ENCODE measurements at regions not wholly inside any gene's neighbourhood (a gene's known extent, or its start where the extent isn't known, plus 50 kb on each side); places are given as distances from the start of the nearest gene placed in this dataset.

DNA sequence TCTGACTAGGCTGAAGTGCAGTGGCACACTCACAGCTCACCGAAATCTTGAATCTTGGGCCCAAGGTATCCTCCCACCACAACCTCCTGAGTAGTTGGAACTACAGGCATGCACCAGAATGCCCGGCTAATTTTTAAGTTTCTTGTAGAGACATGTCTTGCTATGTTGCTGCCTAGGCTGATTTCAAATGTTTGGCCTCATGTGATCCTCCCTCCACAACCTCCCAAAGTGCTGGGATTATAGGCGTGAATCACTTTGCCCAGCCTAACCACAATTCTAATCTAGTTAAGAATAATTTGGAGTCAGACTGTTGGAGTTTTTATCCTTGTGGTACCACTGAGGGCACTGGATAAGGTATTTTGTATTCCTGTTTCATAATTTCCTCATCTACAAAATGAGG, 317.5 kb upstream of the AGA start:
- Histone ChIP-seq H3K27me3 (ENCODE audit: insufficient read depth, low read length) (no peaks in the 10 kb centered on the region), H3K9me3 (ENCODE audit: insufficient read depth, low read depth, low read length) (no peaks in the 10 kb centered on the region), H3K9ac (ENCODE audit: low read depth, low read length) (no peak overlapping the region), H3K4me1 (ENCODE audit: insufficient read depth, low read length) (no peaks in the 10 kb centered on the region), H3K27ac (ENCODE audit: low read length) (no peak overlapping the region), H3K4me3 (ENCODE audit: low read length) (no peak overlapping the region), H3K36me3 (ENCODE audit: insufficient read depth, low read depth, low read length) (no peaks in the 10 kb centered on the region)

DNA sequence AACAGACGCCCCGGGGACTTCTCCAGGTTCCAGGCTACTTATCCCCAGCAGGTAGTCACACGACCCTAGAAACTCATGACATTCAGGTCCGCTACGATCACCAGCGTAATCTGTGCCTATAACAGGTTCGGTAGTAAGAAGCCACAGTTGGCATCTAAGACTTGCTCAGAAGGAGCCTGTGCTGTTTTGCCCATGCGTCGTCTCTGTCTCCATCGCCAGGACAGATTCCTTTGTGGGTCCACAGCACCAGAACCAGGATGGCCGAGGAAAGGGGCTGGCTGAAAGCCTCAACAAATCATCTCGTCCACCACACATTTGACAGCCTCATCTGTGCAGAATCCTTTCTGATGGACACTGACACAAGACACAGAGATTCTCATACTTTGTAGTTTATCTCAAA, 319.5 kb upstream of the AGA start:
- no peak overlapping the region for H3K27ac ChIP-seq (ENCODE audit: low read length)
- no peaks in the 10 kb centered on the region for H3K36me3 ChIP-seq (ENCODE audit: insufficient read depth, low read depth, low read length)
- no peak overlapping the region for H3K4me3 ChIP-seq (ENCODE audit: low read length)
- H3K27me3 ChIP-seq (ENCODE audit: insufficient read depth, low read length): no peaks in the 10 kb centered on the region
- H3K4me1 ChIP-seq (ENCODE audit: insufficient read depth, low read length): no peaks in the 10 kb centered on the region
- H3K9ac ChIP-seq (ENCODE audit: low read depth, low read length): no peak overlapping the region
- H3K9me3 ChIP-seq (ENCODE audit: insufficient read depth, low read depth, low read length): no peaks in the 10 kb centered on the region

DNA sequence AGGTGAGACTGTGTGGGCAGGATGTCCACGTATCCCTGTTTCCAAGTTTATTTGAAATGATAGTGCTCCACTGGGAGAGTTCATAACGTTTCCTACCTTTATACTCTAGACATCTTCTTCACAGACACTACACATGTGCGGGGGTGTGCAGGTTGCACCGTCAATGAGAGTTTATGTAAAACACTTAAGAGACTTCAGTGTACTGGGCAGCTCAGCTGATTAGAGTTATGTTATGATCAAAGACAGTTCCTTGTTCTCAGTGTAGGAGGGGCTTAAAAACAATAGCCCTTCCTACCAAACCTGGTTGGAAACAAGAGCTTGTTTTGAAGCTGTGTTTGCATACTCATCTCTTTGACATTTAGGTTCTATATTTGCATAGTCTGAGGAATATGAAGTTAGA, 326.9 kb upstream of the AGA start:
- no peak overlapping the region for H3K9ac ChIP-seq (ENCODE audit: low read depth, low read length)
- H3K9me3 ChIP-seq (ENCODE audit: insufficient read depth, low read depth, low read length): no peaks in the 10 kb centered on the region
- H3K36me3 ChIP-seq (ENCODE audit: insufficient read depth, low read depth, low read length): no peaks in the 10 kb centered on the region
- no peak overlapping the region for H3K4me3 ChIP-seq (ENCODE audit: low read length)
- no peaks in the 10 kb centered on the region for H3K27me3 ChIP-seq (ENCODE audit: insufficient read depth, low read length)
- no peak overlapping the region for H3K27ac ChIP-seq (ENCODE audit: low read length)
- H3K4me1 ChIP-seq (ENCODE audit: insufficient read depth, low read length): no peaks in the 10 kb centered on the region

DNA sequence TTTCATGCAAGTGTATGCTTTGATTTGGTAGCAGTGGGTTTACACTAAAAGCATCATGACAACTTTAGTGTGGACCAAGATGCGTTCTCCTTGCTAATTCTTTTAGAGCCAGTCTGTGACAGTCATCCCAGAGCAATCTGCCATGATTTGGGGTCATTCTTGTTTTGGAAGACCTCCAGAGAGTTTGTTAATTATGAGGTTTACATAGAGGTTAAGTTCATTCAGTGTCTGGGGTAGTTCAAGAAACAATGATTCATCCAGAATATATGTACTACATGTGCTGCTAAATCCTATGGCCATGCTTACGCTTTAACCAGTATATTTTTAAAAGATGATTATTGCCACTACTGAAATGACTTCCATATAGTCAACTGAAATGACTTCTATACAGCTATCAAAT, 328.5 kb upstream of the AGA start:
- no peaks in the 10 kb centered on the region for H3K36me3 ChIP-seq (ENCODE audit: insufficient read depth, low read depth, low read length)
- H3K4me1 ChIP-seq (ENCODE audit: insufficient read depth, low read length): no peaks in the 10 kb centered on the region
- no peak overlapping the region for H3K9ac ChIP-seq (ENCODE audit: low read depth, low read length)
- H3K4me3 ChIP-seq (ENCODE audit: low read length): no peak overlapping the region
- no peak overlapping the region for H3K27ac ChIP-seq (ENCODE audit: low read length)
- H3K9me3 ChIP-seq (ENCODE audit: insufficient read depth, low read depth, low read length): no peaks in the 10 kb centered on the region
- H3K27me3 ChIP-seq (ENCODE audit: insufficient read depth, low read length): no peaks in the 10 kb centered on the region

DNA sequence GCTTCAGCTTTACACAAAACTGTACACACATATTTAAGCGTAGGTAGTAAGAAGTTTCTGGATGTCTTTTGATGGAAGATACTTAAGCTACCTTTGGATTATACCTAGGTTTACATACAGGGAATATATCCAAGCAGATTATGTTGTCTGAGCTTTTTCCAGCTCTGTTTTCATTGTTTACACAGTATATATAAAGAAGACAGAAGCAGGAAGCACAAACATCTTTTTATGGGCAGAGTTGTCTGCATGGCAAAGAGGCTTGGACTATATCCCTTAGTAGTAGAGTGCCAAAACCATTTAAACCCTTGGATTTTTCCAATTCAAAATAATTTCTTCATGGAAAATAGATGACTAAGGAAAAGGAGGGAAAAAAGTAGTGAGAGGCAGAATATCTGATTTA, 329.4 kb upstream of the AGA start:
- Histone ChIP-seq H3K36me3 (ENCODE audit: insufficient read depth, low read depth, low read length) (no peaks in the 10 kb centered on the region), H3K27me3 (ENCODE audit: insufficient read depth, low read length) (no peaks in the 10 kb centered on the region), H3K4me1 (ENCODE audit: insufficient read depth, low read length) (no peaks in the 10 kb centered on the region), H3K9me3 (ENCODE audit: insufficient read depth, low read depth, low read length) (no peaks in the 10 kb centered on the region), H3K4me3 (ENCODE audit: low read length) (no peak overlapping the region), H3K9ac (ENCODE audit: low read depth, low read length) (no peak overlapping the region), H3K27ac (ENCODE audit: low read length) (no peak overlapping the region)

DNA sequence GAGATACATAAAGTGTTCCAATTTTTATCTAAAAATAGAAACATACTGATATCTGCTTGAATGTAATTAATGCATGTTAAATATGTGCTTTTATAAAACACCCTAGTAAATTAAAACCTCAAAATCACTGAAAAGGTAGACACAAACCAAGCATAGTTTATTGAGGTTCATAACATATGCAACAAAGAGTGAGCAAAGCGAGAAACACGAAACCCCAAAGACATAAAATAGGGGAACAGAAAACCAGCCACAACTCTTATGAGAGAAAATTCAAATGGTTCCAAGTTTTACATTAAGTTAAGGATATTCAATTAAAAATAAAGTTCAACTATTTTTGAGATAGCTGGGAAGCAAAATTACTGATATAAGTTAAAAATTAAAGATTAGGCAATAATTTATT, 336.4 kb upstream of the AGA start:
- no peaks in the 10 kb centered on the region for H3K9me3 ChIP-seq (ENCODE audit: insufficient read depth, low read depth, low read length)
- H3K4me1 ChIP-seq (ENCODE audit: insufficient read depth, low read length): no peaks in the 10 kb centered on the region
- no peak overlapping the region for H3K9ac ChIP-seq (ENCODE audit: low read depth, low read length)
- no peak overlapping the region for H3K27ac ChIP-seq (ENCODE audit: low read length)
- no peaks in the 10 kb centered on the region for H3K27me3 ChIP-seq (ENCODE audit: insufficient read depth, low read length)
- H3K4me3 ChIP-seq (ENCODE audit: low read length): no peak overlapping the region
- no peaks in the 10 kb centered on the region for H3K36me3 ChIP-seq (ENCODE audit: insufficient read depth, low read depth, low read length)

DNA sequence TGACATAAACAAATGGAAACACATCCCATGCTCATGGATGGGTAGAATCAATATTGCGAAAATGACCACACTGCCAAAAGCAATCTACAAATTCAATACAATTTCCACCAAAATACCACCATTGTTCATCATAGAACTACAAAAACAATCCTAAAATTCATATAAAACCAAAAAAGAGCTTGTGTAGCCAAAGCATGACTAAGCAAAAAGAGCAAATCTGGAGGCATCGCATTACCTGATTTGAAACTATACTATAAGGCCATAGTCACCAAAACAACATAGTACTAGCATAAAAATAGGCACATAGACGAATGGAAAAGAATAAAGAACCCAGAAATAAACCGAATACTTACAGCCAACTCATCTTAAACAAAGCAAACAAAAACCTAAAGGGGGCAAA, 342.8 kb upstream of the AGA start:
- Histone ChIP-seq H3K27ac (ENCODE audit: low read length) (no peak overlapping the region), H3K9me3 (ENCODE audit: insufficient read depth, low read depth, low read length) (no peaks in the 10 kb centered on the region), H3K27me3 (ENCODE audit: insufficient read depth, low read length) (no peaks in the 10 kb centered on the region), H3K9ac (ENCODE audit: low read depth, low read length) (no peak overlapping the region), H3K36me3 (ENCODE audit: insufficient read depth, low read depth, low read length) (no peaks in the 10 kb centered on the region), H3K4me3 (ENCODE audit: low read length) (no peak overlapping the region), H3K4me1 (ENCODE audit: insufficient read depth, low read length) (no peaks in the 10 kb centered on the region)

DNA sequence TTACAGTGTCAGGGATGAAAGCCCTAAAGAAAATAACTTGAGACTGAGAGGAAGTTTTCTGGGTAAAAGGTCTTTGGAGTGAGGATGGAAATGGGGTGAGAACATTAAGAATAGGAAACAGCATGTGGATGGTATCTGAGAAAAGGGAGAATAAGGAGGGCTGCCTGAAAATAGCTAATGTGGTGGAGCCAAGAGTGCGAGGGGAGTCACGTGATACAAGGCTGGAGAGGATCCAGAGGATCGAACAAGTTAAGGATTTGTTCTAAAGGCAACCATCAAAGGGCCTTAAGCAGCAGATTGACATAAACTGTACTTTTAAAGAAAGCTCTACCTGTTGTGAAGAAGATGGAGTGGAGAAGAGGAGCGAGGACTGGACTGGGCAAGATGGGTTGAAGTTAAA, 347.4 kb upstream of the AGA start:
- Histone ChIP-seq H3K4me1 (ENCODE audit: insufficient read depth, low read length) (no peaks in the 10 kb centered on the region), H3K9me3 (ENCODE audit: insufficient read depth, low read depth, low read length) (no peaks in the 10 kb centered on the region), H3K27me3 (ENCODE audit: insufficient read depth, low read length) (no peaks in the 10 kb centered on the region), H3K27ac (ENCODE audit: low read length) (no peak overlapping the region), H3K36me3 (ENCODE audit: insufficient read depth, low read depth, low read length) (no peaks in the 10 kb centered on the region), H3K4me3 (ENCODE audit: low read length) (no peak overlapping the region), H3K9ac (ENCODE audit: low read depth, low read length) (no peak overlapping the region)

DNA sequence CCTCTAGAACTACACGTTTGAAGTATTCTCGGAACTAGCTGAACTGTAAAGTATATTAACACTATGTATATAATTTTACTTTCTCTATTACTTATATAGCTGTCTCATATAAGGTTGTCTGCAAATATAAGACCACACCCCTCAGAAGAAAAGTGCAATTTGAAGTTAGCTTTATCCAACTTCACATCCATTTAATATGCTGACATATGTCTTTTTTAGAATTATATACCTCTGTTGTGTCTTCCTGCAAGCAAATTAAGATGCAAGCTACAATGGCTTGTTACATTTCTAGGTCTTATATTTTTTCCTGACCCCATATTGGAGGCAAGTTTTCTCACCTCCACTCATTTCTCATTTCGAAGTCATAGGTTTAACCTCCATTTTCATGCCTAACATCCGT, 349.0 kb upstream of the AGA start:
- no peaks in the 10 kb centered on the region for H3K36me3 ChIP-seq (ENCODE audit: insufficient read depth, low read depth, low read length)
- H3K4me1 ChIP-seq (ENCODE audit: insufficient read depth, low read length): no peaks in the 10 kb centered on the region
- H3K9me3 ChIP-seq (ENCODE audit: insufficient read depth, low read depth, low read length): no peaks in the 10 kb centered on the region
- H3K9ac ChIP-seq (ENCODE audit: low read depth, low read length): no peak overlapping the region
- no peak overlapping the region for H3K4me3 ChIP-seq (ENCODE audit: low read length)
- H3K27ac ChIP-seq (ENCODE audit: low read length): no peak overlapping the region
- H3K27me3 ChIP-seq (ENCODE audit: insufficient read depth, low read length): no peaks in the 10 kb centered on the region

DNA sequence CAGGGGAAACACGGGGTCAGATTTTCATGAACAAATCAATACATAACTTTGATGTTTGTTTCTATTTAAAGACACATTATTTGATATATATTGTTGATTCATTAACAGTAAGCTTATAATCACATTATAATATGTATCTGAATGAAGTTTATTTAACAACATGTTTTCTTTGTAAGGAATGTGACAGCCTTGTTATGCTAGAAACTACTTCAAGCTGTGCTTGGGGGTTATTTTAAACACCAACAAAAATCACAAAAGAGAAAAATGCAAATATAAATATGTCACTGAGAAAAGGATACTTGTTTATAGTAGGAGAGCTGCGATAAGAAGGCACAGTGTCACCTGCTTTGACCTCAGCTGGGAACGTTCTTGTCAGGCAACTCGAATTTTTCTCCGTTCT, 354.6 kb upstream of the AGA start:
- Histone ChIP-seq H3K36me3 (ENCODE audit: insufficient read depth, low read depth, low read length) (no peaks in the 10 kb centered on the region), H3K27ac (ENCODE audit: low read length) (no peak overlapping the region), H3K4me1 (ENCODE audit: insufficient read depth, low read length) (peaks cover 7% of the 10 kb centered on the region), H3K4me3 (ENCODE audit: low read length) (no peak overlapping the region), H3K27me3 (ENCODE audit: insufficient read depth, low read length) (no peaks in the 10 kb centered on the region), H3K9ac (ENCODE audit: low read depth, low read length) (no peak overlapping the region), H3K9me3 (ENCODE audit: insufficient read depth, low read depth, low read length) (no peaks in the 10 kb centered on the region)

DNA sequence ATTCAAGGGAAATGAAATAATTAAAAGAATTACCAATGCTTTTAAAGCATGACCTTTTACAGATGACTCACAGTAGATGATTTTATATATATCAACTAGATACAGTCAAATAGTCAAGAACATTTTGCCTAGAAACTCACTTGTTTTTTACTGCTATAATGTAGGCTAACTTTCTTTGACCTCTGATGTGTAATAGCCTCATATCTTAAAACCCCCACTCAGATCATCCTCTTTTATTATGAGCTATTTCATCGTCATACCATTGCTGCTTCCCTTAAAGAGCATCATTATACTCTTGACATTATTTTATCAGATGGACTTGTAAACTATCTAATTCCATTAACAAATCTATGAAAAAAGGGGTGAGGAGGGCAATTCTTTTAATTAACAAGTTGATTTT, 355.9 kb upstream of the AGA start:
- no peak overlapping the region for H3K4me3 ChIP-seq (ENCODE audit: low read length)
- H3K36me3 ChIP-seq (ENCODE audit: insufficient read depth, low read depth, low read length): no peaks in the 10 kb centered on the region
- H3K27ac ChIP-seq (ENCODE audit: low read length): no peak overlapping the region
- H3K9ac ChIP-seq (ENCODE audit: low read depth, low read length): no peak overlapping the region
- peaks cover 7% of the 10 kb centered on the region for H3K4me1 ChIP-seq (ENCODE audit: insufficient read depth, low read length)
- no peaks in the 10 kb centered on the region for H3K27me3 ChIP-seq (ENCODE audit: insufficient read depth, low read length)
- H3K9me3 ChIP-seq (ENCODE audit: insufficient read depth, low read depth, low read length): no peaks in the 10 kb centered on the region

DNA sequence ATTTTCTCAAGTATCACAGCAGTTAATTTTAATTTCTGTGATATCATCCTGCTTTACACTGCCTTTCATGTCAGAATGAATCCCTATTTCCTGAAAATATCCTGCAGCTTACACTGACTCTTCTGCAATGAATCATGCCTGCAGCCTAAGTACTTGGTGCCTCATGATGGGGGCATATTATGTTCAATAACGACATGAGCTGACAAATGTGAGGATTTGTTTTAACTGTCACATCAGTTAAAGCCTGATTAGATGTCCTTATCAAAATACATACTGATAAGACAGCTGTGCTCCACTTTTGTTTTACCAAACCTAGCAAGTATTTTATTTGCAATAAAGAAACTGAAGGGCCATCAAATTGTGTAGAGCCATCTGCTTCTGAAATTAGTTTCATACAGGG, 359.9 kb upstream of the AGA start:
- Histone ChIP-seq H3K9ac (ENCODE audit: low read depth, low read length) (no peak overlapping the region), H3K36me3 (ENCODE audit: insufficient read depth, low read depth, low read length) (no peaks in the 10 kb centered on the region), H3K27me3 (ENCODE audit: insufficient read depth, low read length) (no peaks in the 10 kb centered on the region), H3K27ac (ENCODE audit: low read length) (no peak overlapping the region), H3K9me3 (ENCODE audit: insufficient read depth, low read depth, low read length) (no peaks in the 10 kb centered on the region), H3K4me3 (ENCODE audit: low read length) (no peak overlapping the region), H3K4me1 (ENCODE audit: insufficient read depth, low read length) (peaks cover 4% of the 10 kb centered on the region)

DNA sequence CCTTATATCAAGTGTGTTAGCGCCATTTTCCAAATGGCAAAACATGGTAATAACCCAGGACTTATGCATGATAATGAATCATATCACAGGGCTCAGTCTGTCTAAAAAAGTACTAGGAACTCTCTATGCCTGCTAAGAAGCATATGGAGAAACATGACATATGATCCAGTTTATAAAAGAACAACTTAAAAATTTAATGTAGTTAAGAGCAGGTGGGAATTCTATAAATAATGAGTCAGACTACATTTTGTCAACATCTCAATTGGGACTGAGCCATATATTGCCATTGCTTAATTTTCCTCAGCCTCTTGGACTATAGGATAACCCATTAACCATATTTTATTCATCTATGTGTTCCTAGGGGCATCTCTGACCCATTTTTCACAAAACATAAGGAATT, 360.4 kb upstream of the AGA start:
- Histone ChIP-seq H3K4me1 (ENCODE audit: insufficient read depth, low read length) (no peaks in the 10 kb centered on the region), H3K27me3 (ENCODE audit: insufficient read depth, low read length) (no peaks in the 10 kb centered on the region), H3K36me3 (ENCODE audit: insufficient read depth, low read depth, low read length) (no peaks in the 10 kb centered on the region), H3K9me3 (ENCODE audit: insufficient read depth, low read depth, low read length) (no peaks in the 10 kb centered on the region), H3K9ac (ENCODE audit: low read depth, low read length) (no peak overlapping the region), H3K4me3 (ENCODE audit: low read length) (no peak overlapping the region), H3K27ac (ENCODE audit: low read length) (no peak overlapping the region)

Measured in iPS-20b (cell line).